ENCODE measurements at regions not wholly inside any gene's neighbourhood (a gene's known extent, or its start where the extent isn't known, plus 50 kb on each side); places are given as distances from the start of the nearest gene placed in this dataset.

DNA sequence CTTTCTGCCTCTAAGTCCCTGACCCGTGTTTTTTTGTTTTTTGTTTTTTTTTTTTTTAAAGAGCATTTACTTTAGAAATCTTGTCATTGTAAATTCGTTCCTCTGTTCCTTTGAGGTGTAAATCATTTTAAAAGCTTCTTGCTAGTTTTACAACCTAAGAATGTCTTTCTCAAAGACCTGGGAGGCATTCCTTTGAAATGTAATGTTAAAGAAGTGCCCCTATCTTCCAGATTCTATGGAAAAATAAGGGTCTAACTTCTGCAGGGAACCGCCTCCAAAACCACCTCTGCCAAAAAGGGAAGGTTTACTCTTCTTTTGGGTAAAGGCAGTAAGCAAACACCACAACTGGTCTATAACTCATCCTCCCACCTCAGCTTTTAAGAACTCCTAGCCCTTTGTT, 259.6 kb upstream of the ZNF804A start:
- Histone ChIP-seq H3K9ac (ENCODE audit: low read length) (no peak overlapping the region), H3K9me2 (replicated peaks; ENCODE audit: low read length) (no peaks in the 10 kb centered on the region), H2AFZ (ENCODE audit: low read length) (peak overlapping the region; percentile 58; the same call in 1 of the 2 replicates), H3K36me3 (ENCODE audit: low read depth, low read length) (no peaks in the 10 kb centered on the region), H3K27ac (ENCODE audit: low read length) (no peak overlapping the region), H3K4me2 (ENCODE audit: low read length) (0 out of 2 replicates have a peak overlapping the region, but pooled peaks have one; percentile 21), H3F3A (ENCODE audit: low read length, unreplicated experiment) (no peaks in the 10 kb centered on the region), H3K9me3 (ENCODE audit: low read length) (no peaks in the 10 kb centered on the region), H4K20me1 (ENCODE audit: low read length) (no peaks in the 10 kb centered on the region), H3K4me1 (ENCODE audit: insufficient read depth, low read length) (peaks cover 22% of the 10 kb centered on the region), H3K4me3 (ENCODE audit: low read length) (no peak overlapping the region), H3K27me3 (ENCODE audit: low read length) (no peaks in the 10 kb centered on the region), H3K79me2 (ENCODE audit: low read length) (no peaks in the 10 kb centered on the region)
- no peak for TF ChIP-seq EZH2phosphoT487 (IDR thresholded peaks at IDR 0.05; ENCODE audit: borderline replicate concordance, low read length)
- no peak for TF ChIP-seq EZH2 (IDR thresholded peaks at IDR 0.05; ENCODE audit: low read length, unreplicated experiment)
- TF ChIP-seq, protein P1, sequence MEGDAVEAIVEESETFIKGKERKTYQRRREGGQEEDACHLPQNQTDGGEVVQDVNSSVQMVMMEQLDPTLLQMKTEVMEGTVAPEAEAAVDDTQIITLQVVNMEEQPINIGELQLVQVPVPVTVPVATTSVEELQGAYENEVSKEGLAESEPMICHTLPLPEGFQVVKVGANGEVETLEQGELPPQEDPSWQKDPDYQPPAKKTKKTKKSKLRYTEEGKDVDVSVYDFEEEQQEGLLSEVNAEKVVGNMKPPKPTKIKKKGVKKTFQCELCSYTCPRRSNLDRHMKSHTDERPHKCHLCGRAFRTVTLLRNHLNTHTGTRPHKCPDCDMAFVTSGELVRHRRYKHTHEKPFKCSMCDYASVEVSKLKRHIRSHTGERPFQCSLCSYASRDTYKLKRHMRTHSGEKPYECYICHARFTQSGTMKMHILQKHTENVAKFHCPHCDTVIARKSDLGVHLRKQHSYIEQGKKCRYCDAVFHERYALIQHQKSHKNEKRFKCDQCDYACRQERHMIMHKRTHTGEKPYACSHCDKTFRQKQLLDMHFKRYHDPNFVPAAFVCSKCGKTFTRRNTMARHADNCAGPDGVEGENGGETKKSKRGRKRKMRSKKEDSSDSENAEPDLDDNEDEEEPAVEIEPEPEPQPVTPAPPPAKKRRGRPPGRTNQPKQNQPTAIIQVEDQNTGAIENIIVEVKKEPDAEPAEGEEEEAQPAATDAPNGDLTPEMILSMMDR (conservative IDR thresholded peaks at IDR 0.05; ENCODE audit: low read depth, low read length): no peak
- intact Hi-C loops (cut with micrococcal nuclease): no loop called here
- DNase-seq (no peak), ATAC-seq (no peak)
- ChIA-PET CTCF (no interaction called here), POLR2A (ENCODE audit: unreplicated experiment) (no interaction called here)
- no TSS peak for BruUV-seq (replicated peaks)

DNA sequence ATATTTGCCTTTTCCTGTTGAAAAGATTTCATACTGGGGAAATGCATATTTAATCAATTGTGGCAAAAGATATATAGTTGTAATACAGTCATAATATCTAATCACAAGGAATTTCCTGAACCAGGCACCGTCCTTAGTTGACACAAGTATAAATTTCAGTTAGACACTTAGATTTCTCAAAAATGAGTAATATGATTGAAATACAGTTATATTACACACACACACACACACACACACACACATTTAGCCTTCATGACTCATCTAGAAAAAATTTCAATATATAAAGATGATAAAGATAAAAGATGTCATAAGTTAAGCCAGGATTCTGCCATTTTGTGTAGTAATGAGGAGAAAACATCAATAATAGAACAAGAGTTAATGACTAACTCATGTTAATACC, 258.4 kb upstream of the ZNF804A start:
- TF ChIP-seq EZH2phosphoT487 (IDR thresholded peaks at IDR 0.05; ENCODE audit: borderline replicate concordance, low read length) (no peak), EZH2 (IDR thresholded peaks at IDR 0.05; ENCODE audit: low read length, unreplicated experiment) (no peak)
- TF ChIP-seq, protein P1 (conservative IDR thresholded peaks at IDR 0.05; ENCODE audit: low read depth, low read length): no peak
- H3K4me2 ChIP-seq (ENCODE audit: low read length): peak overlapping the region; percentile 21; the same call in 1 of the 2 replicates
- DNase-seq (peak; percentile 79), ATAC-seq (peak; percentile 87)
- no peaks in the 10 kb centered on the region for H3F3A ChIP-seq (ENCODE audit: low read length, unreplicated experiment)
- H3K4me3 ChIP-seq (ENCODE audit: low read length): no peak overlapping the region
- H3K9me3 ChIP-seq (ENCODE audit: low read length): no peaks in the 10 kb centered on the region
- BruUV-seq (replicated peaks): no TSS peak
- H4K20me1 ChIP-seq (ENCODE audit: low read length): no peaks in the 10 kb centered on the region
- peak overlapping the region; percentile 8 for H3K27ac ChIP-seq (ENCODE audit: low read length)
- peaks cover 22% of the 10 kb centered on the region for H3K4me1 ChIP-seq (ENCODE audit: insufficient read depth, low read length)
- no peak overlapping the region for H3K9ac ChIP-seq (ENCODE audit: low read length)
- intact Hi-C loops (cut with micrococcal nuclease): no loop called here
- ChIA-PET CTCF (interaction anchor here (0.6 kb wide), 1 partner anchor 103 kb away, joined by 3 read pairs; no protein-coding TSS in a partner anchor), POLR2A (ENCODE audit: unreplicated experiment) (no interaction called here)
- H3K79me2 ChIP-seq (ENCODE audit: low read length): no peaks in the 10 kb centered on the region
- H2AFZ ChIP-seq (ENCODE audit: low read length): 0 out of 2 replicates have a peak overlapping the region, but pooled peaks have one; percentile 46
- H3K9me2 ChIP-seq (replicated peaks; ENCODE audit: low read length): no peaks in the 10 kb centered on the region; the same call in 1 of the 2 replicates
- no peaks in the 10 kb centered on the region for H3K27me3 ChIP-seq (ENCODE audit: low read length)
- no peaks in the 10 kb centered on the region for H3K36me3 ChIP-seq (ENCODE audit: low read depth, low read length)

DNA sequence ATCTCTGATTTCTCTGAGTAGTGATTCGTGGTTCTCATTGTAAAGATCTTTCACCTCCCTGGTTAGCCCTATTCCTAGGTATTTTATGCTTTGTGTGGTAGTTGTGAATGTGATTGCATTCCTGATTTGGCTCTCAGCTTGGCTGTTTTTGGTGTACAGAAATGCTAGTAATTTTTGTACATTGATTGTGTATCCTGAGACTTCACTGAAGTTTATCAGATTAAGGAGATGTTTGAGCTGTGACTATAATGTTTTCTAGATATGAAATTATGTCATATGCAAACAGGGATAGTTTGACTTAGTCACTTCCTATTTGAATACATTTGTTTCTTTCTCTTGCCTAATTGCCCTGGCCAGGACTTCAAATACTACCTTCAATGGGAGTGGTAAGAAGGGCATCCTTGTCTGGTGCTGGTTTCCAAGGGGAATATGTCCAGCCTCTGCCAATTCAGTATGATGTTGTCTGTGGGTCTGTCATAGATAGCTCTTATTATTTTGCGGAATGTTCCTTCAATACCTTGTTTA, 251.9 kb upstream of the ZNF804A start:
- no peak overlapping the region for H3K4me2 ChIP-seq (ENCODE audit: low read length)
- H3K36me3 ChIP-seq (ENCODE audit: low read depth, low read length): no peaks in the 10 kb centered on the region
- no peak overlapping the region for H3K4me3 ChIP-seq (ENCODE audit: low read length)
- no peaks in the 10 kb centered on the region for H3F3A ChIP-seq (ENCODE audit: low read length, unreplicated experiment)
- ATAC-seq (peak; percentile 81), DNase-seq (peak; percentile 51)
- no peaks in the 10 kb centered on the region for H3K79me2 ChIP-seq (ENCODE audit: low read length)
- TF ChIP-seq EZH2phosphoT487 (IDR thresholded peaks at IDR 0.05; ENCODE audit: borderline replicate concordance, low read length) (no peak), EZH2 (IDR thresholded peaks at IDR 0.05; ENCODE audit: low read length, unreplicated experiment) (no peak)
- TF ChIP-seq, protein P1 (conservative IDR thresholded peaks at IDR 0.05; ENCODE audit: low read depth, low read length): no peak
- H3K9ac ChIP-seq (ENCODE audit: low read length): no peak overlapping the region
- H3K9me3 ChIP-seq (ENCODE audit: low read length): no peaks in the 10 kb centered on the region
- POLR2A ChIA-PET (ENCODE audit: unreplicated experiment): no interaction called here
- no TSS peak for BruUV-seq (replicated peaks)
- CTCF ChIA-PET: no interaction called here
- no peak overlapping the region for H3K27ac ChIP-seq (ENCODE audit: low read length)
- no peaks in the 10 kb centered on the region for H3K27me3 ChIP-seq (ENCODE audit: low read length)
- no peaks in the 10 kb centered on the region; the same call in 1 of the 2 replicates for H3K9me2 ChIP-seq (replicated peaks; ENCODE audit: low read length)
- H4K20me1 ChIP-seq (ENCODE audit: low read length): no peaks in the 10 kb centered on the region
- intact Hi-C loops (cut with micrococcal nuclease): no loop called here
- peaks cover 10% of the 10 kb centered on the region; the same call in 1 of the 2 replicates for H3K4me1 ChIP-seq (ENCODE audit: insufficient read depth, low read length)
- no peak overlapping the region for H2AFZ ChIP-seq (ENCODE audit: low read length)
